Cortex of kidney (tissue), 1 donor: ENCODE measurements at regions not wholly inside any gene's neighbourhood (a gene's known extent, or its start where the extent isn't known, plus 50 kb on each side); places are given as distances from the start of the nearest gene placed in this dataset.

Source experiments
- DNase-seq: peaks from one replicate; lab custom pipeline; 2025; lab: John Stamatoyannopoulos, UW

- no peak for DNase-seq
Observed at GRCh38 chr1:67614511-67614934, 70.5 kb upstream of the GADD45A start.

GRCh38 chr1:67615886-67616285 is 69.1 kb upstream of the GADD45A start:
- DNase-seq = no peak

GRCh38 chr1:67616394-67616985 is 68.5 kb upstream of the GADD45A start:
- DNase-seq = no peak

GRCh38 chr1:67618285-67619018 is 66.5 kb upstream of the GADD45A start:
- no peak for DNase-seq

GRCh38 chr1:67619080-67619479 is 65.9 kb upstream of the GADD45A start:
- no peak for DNase-seq

- no peak for DNase-seq
Observed at GRCh38 chr1:67623906-67624305, 61.1 kb upstream of the GADD45A start.

- no peak for DNase-seq
Observed at GRCh38 chr1:67624680-67625079, 60.3 kb upstream of the GADD45A start.

GRCh38 chr1:67626090-67626860 is 58.7 kb upstream of the GADD45A start:
- no peak for DNase-seq

GRCh38 chr1:67626861-67627235 is 58.2 kb upstream of the GADD45A start:
- DNase-seq = no peak

- DNase-seq = no peak
Observed at GRCh38 chr1:67627336-67627735, 57.7 kb upstream of the GADD45A start.

GRCh38 chr1:67627906-67628305 is 57.1 kb upstream of the GADD45A start:
- no peak for DNase-seq

GRCh38 chr1:67629370-67630075 is 55.5 kb upstream of the GADD45A start:
- DNase-seq = no peak

GRCh38 chr1:67630438-67631045 is 54.5 kb upstream of the GADD45A start:
- no peak for DNase-seq

GRCh38 chr1:67632356-67632755 is 52.6 kb upstream of the GADD45A start:
- DNase-seq = no peak

- no peak for DNase-seq
Observed at GRCh38 chr1:67632811-67633655, 52.0 kb upstream of the GADD45A start.

GRCh38 chr1:67634396-67634935 is 50.5 kb upstream of the GADD45A start:
- no peak for DNase-seq

GRCh38 chr1:67635055-67635809 is 49.8 kb upstream of the GADD45A start:
- DNase-seq = no peak
